H9 (cell line): ENCODE measurements at regions not wholly inside any gene's neighbourhood (a gene's known extent, or its start where the extent isn't known, plus 50 kb on each side); places are given as distances from the start of the nearest gene placed in this dataset.

ENCODE experiments used
- DNase-seq: peaks from one replicate; pipeline ENCODE4 v3.0.0-alpha.2; 2017
- H2AFZ ChIP-seq: one replicate; pipeline ENCODE4 v1.6.1; 2013; ENCODE audit warnings: mild to moderate bottlenecking, low read length, control low read depth, moderate library complexity
- H2AK5ac ChIP-seq: 2 replicates; pipeline ENCODE4 v1.6.1; 2013; ENCODE audit warnings: low read length, control low read depth, mixed read lengths; ENCODE audit not compliant: insufficient read length
- H2BK120ac ChIP-seq: one replicate; pipeline ENCODE4 v1.6.1; 2013; ENCODE audit warnings: low read depth, mild to moderate bottlenecking, low read length, control low read depth, inconsistent platforms; ENCODE audit not compliant: poor library complexity, severe bottlenecking
- H2BK12ac ChIP-seq: 2 replicates; pipeline ENCODE4 v1.6.1; 2013; ENCODE audit warnings: low read length, control low read depth, mixed read lengths, low read depth; ENCODE audit not compliant: insufficient read length
- H2BK15ac ChIP-seq: 2 replicates; pipeline ENCODE4 v1.6.1; 2013; ENCODE audit warnings: low read depth, low read length, control low read depth
- H2BK20ac ChIP-seq: one replicate; pipeline ENCODE4 v1.6.1; 2013; ENCODE audit warnings: low read depth, mild to moderate bottlenecking, low read length, control low read depth, inconsistent platforms; ENCODE audit not compliant: poor library complexity, severe bottlenecking
- H2BK5ac ChIP-seq: 2 replicates; pipeline ENCODE4 v1.6.1; 2013; ENCODE audit warnings: low read length, control low read depth, mixed read lengths; ENCODE audit not compliant: insufficient read length
- H3K14ac ChIP-seq: 2 replicates; pipeline ENCODE4 v1.6.1; 2013; ENCODE audit warnings: low read length, control low read depth; ENCODE audit not compliant: insufficient read depth
- H3K18ac ChIP-seq: 2 replicates; pipeline ENCODE4 v1.6.1; 2013; ENCODE audit warnings: low read depth, mild to moderate bottlenecking, mixed read lengths, low read length, control low read depth; ENCODE audit not compliant: insufficient read length
- H3K23ac ChIP-seq: 2 replicates; pipeline ENCODE4 v1.6.1; 2013; ENCODE audit warnings: low read length, control low read depth, mixed read lengths, low read depth; ENCODE audit not compliant: insufficient read length
- H3K23me2 ChIP-seq: 2 replicates; pipeline ENCODE4 v1.6.1; 2013; ENCODE audit warnings: low read depth, mild to moderate bottlenecking, mixed read lengths, low read length, control low read depth; ENCODE audit not compliant: insufficient read length, poor library complexity, severe bottlenecking
- H3K27ac ChIP-seq: 2 replicates; pipeline ENCODE4 v1.5.1; 2013; ENCODE audit warnings: low read length, control low read depth, mixed read lengths, low read depth; ENCODE audit not compliant: insufficient read length
- H3K27me3 ChIP-seq: 2 replicates; pipeline ENCODE4 v1.6.1; 2013; ENCODE audit warnings: low read length, control low read depth, inconsistent platforms; ENCODE audit not compliant: insufficient read depth
- H3K4ac ChIP-seq: 2 replicates; pipeline ENCODE4 v1.6.1; 2013; ENCODE audit warnings: low read depth, mild to moderate bottlenecking, control low read depth, inconsistent platforms, low read length, moderate library complexity
- H3K4me1 ChIP-seq: 2 replicates; pipeline ENCODE4 v1.6.1; 2013; ENCODE audit warnings: low read length, control low read depth, inconsistent platforms; ENCODE audit not compliant: insufficient read depth
- H3K4me2 ChIP-seq: 2 replicates; pipeline ENCODE4 v1.6.1; 2013; ENCODE audit warnings: low read length, control low read depth, mixed read lengths; ENCODE audit not compliant: insufficient read length, insufficient read depth
- H3K56ac ChIP-seq: 2 replicates; pipeline ENCODE4 v1.6.1; 2013; ENCODE audit warnings: low read depth, mild to moderate bottlenecking, mixed read lengths, low read length, control low read depth; ENCODE audit not compliant: insufficient read length
- H3K79me1 ChIP-seq: 2 replicates; pipeline ENCODE4 v1.6.1; 2013; ENCODE audit warnings: low read depth, mild to moderate bottlenecking, moderate library complexity, low read length, control low read depth, inconsistent platforms; ENCODE audit not compliant: insufficient read depth, poor library complexity, severe bottlenecking
- H3K79me2 ChIP-seq: 2 replicates; pipeline ENCODE4 v1.6.1; 2013; ENCODE audit warnings: low read length, control low read depth, inconsistent platforms; ENCODE audit not compliant: insufficient read depth
- H3K9ac ChIP-seq: 2 replicates; pipeline ENCODE4 v1.6.1; 2013; ENCODE audit warnings: low read length, control low read depth, mixed read lengths; ENCODE audit not compliant: insufficient read length; ENCODE audit errors: extremely low read depth
- H3K9me3 ChIP-seq: one replicate; pipeline ENCODE4 v1.6.1; 2013; ENCODE audit warnings: low read depth, low read length, inconsistent platforms; ENCODE audit not compliant: control insufficient read depth
- H3T11ph ChIP-seq: one replicate; pipeline ENCODE4 v1.6.1; 2013; ENCODE audit warnings: mild to moderate bottlenecking, low read length, control low read depth, inconsistent platforms
- H4K20me1 ChIP-seq: one replicate; pipeline ENCODE4 v1.6.1; 2013; ENCODE audit not compliant: control insufficient read depth, insufficient read length, insufficient read depth
- H4K5ac ChIP-seq: 2 replicates; pipeline ENCODE4 v1.6.1; 2013; ENCODE audit warnings: low read depth, mild to moderate bottlenecking, mixed read lengths, low read length, control low read depth; ENCODE audit not compliant: insufficient read length
- H4K8ac ChIP-seq: replicated peaks from 2 replicates; pipeline ENCODE4 v1.6.1; 2013; ENCODE audit warnings: low read length, control low read depth, mixed read lengths, low read depth; ENCODE audit not compliant: insufficient read length
- H4K91ac ChIP-seq: 2 replicates; pipeline ENCODE4 v1.6.1; 2013; ENCODE audit warnings: low read depth, mild to moderate bottlenecking, moderate library complexity, mixed read lengths, low read length, control low read depth; ENCODE audit not compliant: insufficient read length
- H3K27ac Mint-ChIP-seq, 3 experiments: 2 replicates in 2 of 3; 3 replicates in 1 of 3; pipeline ENCODE4 v1.8.0; 2020 to 2021; ENCODE audit warnings: mixed read lengths in 3 of 3, mild to moderate bottlenecking in 1 of 3, moderate library complexity in 1 of 3
- H3K27me3 Mint-ChIP-seq: 2 replicates; pipeline ENCODE4 v1.8.0; 2021; ENCODE audit warnings: low read depth, mild to moderate bottlenecking, moderate library complexity, mixed read lengths
- H3K36me3 Mint-ChIP-seq, 3 experiments: 2 replicates in 2 of 3; 3 replicates in 1 of 3; pipeline ENCODE4 v1.8.0; 2020 to 2021; ENCODE audit warnings: low read depth in 3 of 3, mixed read lengths in 3 of 3; ENCODE audit not compliant: insufficient read depth in 1 of 3
- H3K4me1 Mint-ChIP-seq, 2 experiments: 2 replicates each; pipeline ENCODE4 v1.8.0; 2020; ENCODE audit warnings: mixed read lengths in 2 of 2
- H3K4me3 Mint-ChIP-seq, 2 experiments: 2 replicates in 1 of 2; 3 replicates in 1 of 2; pipeline ENCODE4 v1.8.0; 2020 to 2021; ENCODE audit warnings: mild to moderate bottlenecking in 2 of 2, mixed read lengths in 2 of 2, moderate library complexity in 1 of 2
- H3K9me3 Mint-ChIP-seq, 2 experiments: 2 replicates in 1 of 2; 3 replicates in 1 of 2; pipeline ENCODE4 v1.8.0; 2020; ENCODE audit warnings: mild to moderate bottlenecking in 2 of 2, mixed read lengths in 2 of 2, moderate library complexity in 1 of 2
- CTCF ChIP-seq: fragments of 200-600 bp; sonication (generic); conservative IDR thresholded peaks from 3 replicates; pipeline ENCODE4 v1.8.0; 2021; ENCODE audit warnings: antibody characterized with exemption, mild to moderate bottlenecking
- WGBS: extraction: QIAGEN DNeasy Blood & Tissue Kit; methylation state at CpG from one replicate; pipeline ENCODE4 v1.1.7; 2013; ENCODE audit warnings: missing lambda C conversion rate, low lambda C conversion rate, mixed read lengths; ENCODE audit not compliant: insufficient read length; ENCODE audit errors: extremely low coverage; 5-methylcytosine and 5-hydroxymethylcytosine counted together

GRCh38 chr6:40904583-40905194, 134.3 kb downstream of the UNC5CL start:
- H3K27ac Mint-ChIP-seq: no peak overlapping the region
- H3K4me3 Mint-ChIP-seq: no peak overlapping the region
- TF ChIP-seq CTCF: no peak
- no peaks in the 10 kb centered on the region for H3K4me1 ChIP-seq
- no peak overlapping the region for H3K56ac ChIP-seq
- no peak overlapping the region for H3K23ac ChIP-seq
- no peaks in the 10 kb centered on the region for H3K36me3 Mint-ChIP-seq
- H2BK15ac ChIP-seq: no peak overlapping the region
- peaks cover 1 to 2% of the 10 kb centered on the region in 2 experiments; a peak in 2 of 4 replicates for H3K4me1 Mint-ChIP-seq
- peaks cover 44% of the 10 kb centered on the region for H3K27me3 Mint-ChIP-seq
- WGBS: no CpG with 5 or more reads among the region's 2 CpGs
- H4K5ac ChIP-seq: no peak overlapping the region
- H4K8ac ChIP-seq: no peak overlapping the region
- no peak overlapping the region for H3K18ac ChIP-seq
- H3T11ph ChIP-seq: no peak overlapping the region
- no peak overlapping the region for H3K9ac ChIP-seq
- no peak for DNase-seq
- no peaks in the 10 kb centered on the region for H3K79me2 ChIP-seq
- no peaks in the 10 kb centered on the region for H4K20me1 ChIP-seq
- no peaks in the 10 kb centered on the region for H3K79me1 ChIP-seq
- H2BK12ac ChIP-seq: no peak overlapping the region
- no peaks in the 10 kb centered on the region for H3K9me3 Mint-ChIP-seq
- H2AFZ ChIP-seq: no peak overlapping the region
- H2BK20ac ChIP-seq: no peak overlapping the region
- peaks cover 3% of the 10 kb centered on the region; the same call in 1 of the 2 replicates for H3K27me3 ChIP-seq
- no peak overlapping the region for H2AK5ac ChIP-seq
- H3K4me2 ChIP-seq: no peak overlapping the region
- H3K27ac ChIP-seq: no peak overlapping the region
- no peak overlapping the region for H2BK5ac ChIP-seq
- H3K9me3 ChIP-seq: no peaks in the 10 kb centered on the region
- H4K91ac ChIP-seq: no peak overlapping the region
- H3K14ac ChIP-seq: no peak overlapping the region
- H3K4ac ChIP-seq: no peak overlapping the region
- H2BK120ac ChIP-seq: no peak overlapping the region
- H3K23me2 ChIP-seq: no peaks in the 10 kb centered on the region
